Activated naive CD4-positive, alpha-beta T cell treated with anti-CD3 and anti-CD28 coated beads for 36 hours (primary cell): ENCODE measurements at regions not wholly inside any gene's neighbourhood (a gene's known extent, or its start where the extent isn't known, plus 50 kb on each side); places are given as distances from the start of the nearest gene placed in this dataset.

Experiments used
- CTCF ChIA-PET: fragments of 350-600 bp; sonication (Branson Sonifier 250); formaldehyde crosslinking; loops from one replicate; lab custom pipeline; 2021; ENCODE audit warnings: antibody characterized with exemption; lab: Charles Lee
- DNase-seq: peaks from one replicate; pipeline ENCODE4 v3.0.0-alpha.2; 2020
- H3K27ac Mint-ChIP-seq: one replicate; pipeline ENCODE4 v1.8.0; 2021; ENCODE audit warnings: mild to moderate bottlenecking, mixed read lengths
- H3K27me3 Mint-ChIP-seq: one replicate; pipeline ENCODE4 v1.8.0; 2021; ENCODE audit warnings: low read depth, mixed read lengths
- H3K36me3 Mint-ChIP-seq: one replicate; pipeline ENCODE4 v1.8.0; 2021; ENCODE audit warnings: low read depth, mixed read lengths
- H3K4me1 Mint-ChIP-seq: one replicate; pipeline ENCODE4 v1.8.0; 2021; ENCODE audit warnings: low read depth, mixed read lengths
- H3K4me3 Mint-ChIP-seq: one replicate; pipeline ENCODE4 v1.8.0; 2021; ENCODE audit warnings: mild to moderate bottlenecking, moderate library complexity, mixed read lengths
- H3K9me3 Mint-ChIP-seq: one replicate; pipeline ENCODE4 v1.8.0; 2021; ENCODE audit warnings: mixed read lengths
- intact Hi-C: fragments of 100-400 bp; cut with micrococcal nuclease; formaldehyde crosslinking; loops from one replicate; pipeline ENCODE4 v1.15.1; 2023

GRCh38 chr9:134980991-134981390 is 63.3 kb upstream of the FCN1 start:
- Mint-ChIP-seq H3K27me3 (peaks cover 6% of the 10 kb centered on the region), H3K9me3 (peaks cover 1% of the 10 kb centered on the region), H3K4me3 (no peak overlapping the region), H3K27ac (no peak overlapping the region), H3K36me3 (no peaks in the 10 kb centered on the region), H3K4me1 (no peaks in the 10 kb centered on the region)
- DNase-seq, result no peak
- CTCF ChIA-PET, result no interaction called here
- intact Hi-C loops, result no loop called here

- intact Hi-C loops, result no loop called here
- Mint-ChIP-seq H3K4me1 (no peaks in the 10 kb centered on the region), H3K36me3 (no peaks in the 10 kb centered on the region), H3K27ac (no peak overlapping the region), H3K27me3 (peaks cover 6% of the 10 kb centered on the region), H3K4me3 (no peak overlapping the region), H3K9me3 (peaks cover 4% of the 10 kb centered on the region)
- no peak for DNase-seq
- CTCF ChIA-PET, result no interaction called here
These were observed 64.1 kb upstream of the FCN1 start for GRCh38 chr9:134981829-134982228.

GRCh38 chr9:134982311-134982710 is 64.6 kb upstream of the FCN1 start:
- Mint-ChIP-seq H3K36me3 (peaks cover 1% of the 10 kb centered on the region), H3K9me3 (peaks cover 9% of the 10 kb centered on the region)

GRCh38 chr9:134983074-134983473 is 65.4 kb upstream of the FCN1 start:
- DNase-seq, result peak; percentile 12
- peaks cover 13% of the 10 kb centered on the region for H3K9me3 Mint-ChIP-seq

More at GRCh38 chr9:134982311-134982710, 64.6 kb upstream of the FCN1 start:
- no peak overlapping the region for H3K4me3 Mint-ChIP-seq
- CTCF ChIA-PET, result no interaction called here
- H3K4me1 Mint-ChIP-seq, result no peaks in the 10 kb centered on the region
- DNase-seq, result no peak
- intact Hi-C loops, result no loop called here
- H3K27me3 Mint-ChIP-seq, result peaks cover 6% of the 10 kb centered on the region
- no peak overlapping the region for H3K27ac Mint-ChIP-seq

GRCh38 chr9:134983506-134984371 is 66.0 kb upstream of the FCN1 start:
- peaks cover 13% of the 10 kb centered on the region for H3K9me3 Mint-ChIP-seq
- peaks cover 6% of the 10 kb centered on the region for H3K27me3 Mint-ChIP-seq
- no peaks in the 10 kb centered on the region for H3K4me1 Mint-ChIP-seq
- no peak for DNase-seq
- intact Hi-C loops, result no loop called here
- H3K36me3 Mint-ChIP-seq, result peaks cover 1% of the 10 kb centered on the region
- H3K4me3 Mint-ChIP-seq, result no peak overlapping the region
- no peak overlapping the region for H3K27ac Mint-ChIP-seq
- CTCF ChIA-PET, result no interaction called here

More at GRCh38 chr9:134983074-134983473, 65.4 kb upstream of the FCN1 start:
- H3K4me3 Mint-ChIP-seq, result no peak overlapping the region
- intact Hi-C loops, result no loop called here
- no peak overlapping the region for H3K27ac Mint-ChIP-seq
- H3K4me1 Mint-ChIP-seq, result no peaks in the 10 kb centered on the region
- peaks cover 6% of the 10 kb centered on the region for H3K27me3 Mint-ChIP-seq
- CTCF ChIA-PET, result no interaction called here
- H3K36me3 Mint-ChIP-seq, result peaks cover 1% of the 10 kb centered on the region

GRCh38 chr9:134984372-134985265 is 66.9 kb upstream of the FCN1 start:
- H3K4me3 Mint-ChIP-seq, result no peak overlapping the region
- H3K9me3 Mint-ChIP-seq, result peaks cover 13% of the 10 kb centered on the region
- intact Hi-C loops, result no loop called here
- H3K36me3 Mint-ChIP-seq, result peaks cover 1% of the 10 kb centered on the region
- H3K4me1 Mint-ChIP-seq, result no peaks in the 10 kb centered on the region
- no peak overlapping the region for H3K27ac Mint-ChIP-seq
- DNase-seq, result no peak
- CTCF ChIA-PET, result no interaction called here
- H3K27me3 Mint-ChIP-seq, result peaks cover 6% of the 10 kb centered on the region

GRCh38 chr9:134985451-134985850 is 67.7 kb upstream of the FCN1 start:
- Mint-ChIP-seq H3K4me3 (no peak overlapping the region), H3K27me3 (peaks cover 6% of the 10 kb centered on the region), H3K27ac (no peak overlapping the region), H3K36me3 (peaks cover 1% of the 10 kb centered on the region), H3K4me1 (no peaks in the 10 kb centered on the region), H3K9me3 (peaks cover 13% of the 10 kb centered on the region)
- CTCF ChIA-PET, result no interaction called here
- intact Hi-C loops, result no loop called here
- DNase-seq, result no peak

- no peak overlapping the region for H3K27ac Mint-ChIP-seq
These were observed 69.2 kb upstream of the FCN1 start for GRCh38 chr9:134986957-134987356.

GRCh38 chr9:134987376-134987775 is 69.7 kb upstream of the FCN1 start:
- no peaks in the 10 kb centered on the region for H3K4me1 Mint-ChIP-seq
- H3K27ac Mint-ChIP-seq, result no peak overlapping the region
- CTCF ChIA-PET, result no interaction called here
- no peak overlapping the region for H3K4me3 Mint-ChIP-seq
- peaks cover 4% of the 10 kb centered on the region for H3K27me3 Mint-ChIP-seq
- intact Hi-C loops, result no loop called here
- no peak for DNase-seq
- peaks cover 1% of the 10 kb centered on the region for H3K36me3 Mint-ChIP-seq
- peaks cover 11% of the 10 kb centered on the region for H3K9me3 Mint-ChIP-seq

More at GRCh38 chr9:134986957-134987356, 69.2 kb upstream of the FCN1 start:
- H3K9me3 Mint-ChIP-seq, result peaks cover 11% of the 10 kb centered on the region
- peaks cover 4% of the 10 kb centered on the region for H3K27me3 Mint-ChIP-seq
- intact Hi-C loops, result no loop called here
- CTCF ChIA-PET, result no interaction called here
- H3K4me1 Mint-ChIP-seq, result no peaks in the 10 kb centered on the region
- no peak overlapping the region for H3K4me3 Mint-ChIP-seq
- no peak for DNase-seq
- peaks cover 1% of the 10 kb centered on the region for H3K36me3 Mint-ChIP-seq

GRCh38 chr9:134987906-134988700 is 70.4 kb upstream of the FCN1 start:
- Mint-ChIP-seq H3K4me3 (no peak overlapping the region), H3K27ac (no peak overlapping the region), H3K27me3 (no peaks in the 10 kb centered on the region), H3K9me3 (peaks cover 11% of the 10 kb centered on the region), H3K36me3 (peaks cover 1% of the 10 kb centered on the region), H3K4me1 (no peaks in the 10 kb centered on the region)
- no peak for DNase-seq
- CTCF ChIA-PET, result no interaction called here
- intact Hi-C loops, result no loop called here

- DNase-seq, result no peak
- no peak overlapping the region for H3K4me3 Mint-ChIP-seq
- CTCF ChIA-PET, result no interaction called here
- no peaks in the 10 kb centered on the region for H3K4me1 Mint-ChIP-seq
- H3K27ac Mint-ChIP-seq, result no peak overlapping the region
- intact Hi-C loops, result no loop called here
- H3K27me3 Mint-ChIP-seq, result no peaks in the 10 kb centered on the region
- peaks cover 1% of the 10 kb centered on the region for H3K36me3 Mint-ChIP-seq
- peaks cover 11% of the 10 kb centered on the region for H3K9me3 Mint-ChIP-seq
These were observed 71.0 kb upstream of the FCN1 start for GRCh38 chr9:134988706-134989105.
